Stimulated activated CD4-positive, alpha-beta T cell treated with anti-CD3 and anti-CD28 coated beads, TNF-alpha, amount 100 ng/mL, for 24 hours (primary cell): ENCODE measurements at regions not wholly inside any gene's neighbourhood (a gene's known extent, or its start where the extent isn't known, plus 50 kb on each side); places are given as distances from the start of the nearest gene placed in this dataset.
"Not testable (repeated sequence)": the region's sequence is repeated elsewhere in the genome, so short reads cannot be mapped to it uniquely, and the experiment has no call there.

Experiments used
- DNase-seq, 3 experiments: peaks; one replicate each; pipeline ENCODE4 v3.0.0-alpha.2; 2020; ENCODE audit warnings: low read depth in 3 of 3

DNA sequence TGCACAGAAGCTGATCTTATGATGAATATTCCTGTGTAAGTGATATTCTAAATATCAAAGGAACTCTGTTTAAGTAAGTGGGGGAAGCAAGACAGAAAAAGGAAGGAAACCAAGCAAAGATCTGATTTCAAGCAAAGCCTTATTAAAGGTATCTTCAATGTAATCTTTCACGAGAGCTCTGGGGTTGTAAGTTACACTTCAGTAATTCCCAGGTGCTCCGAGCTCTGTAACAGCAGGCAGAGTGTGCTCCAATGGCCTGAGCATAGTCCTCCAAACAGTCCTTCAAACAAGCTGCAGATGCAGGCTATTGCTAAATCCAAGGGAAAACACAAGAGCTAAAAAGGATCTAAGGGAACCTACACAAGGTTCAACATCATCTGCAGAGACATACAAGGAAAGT, 949.7 kb upstream of the TMPRSS15 start:
- no peak for DNase-seq

DNA sequence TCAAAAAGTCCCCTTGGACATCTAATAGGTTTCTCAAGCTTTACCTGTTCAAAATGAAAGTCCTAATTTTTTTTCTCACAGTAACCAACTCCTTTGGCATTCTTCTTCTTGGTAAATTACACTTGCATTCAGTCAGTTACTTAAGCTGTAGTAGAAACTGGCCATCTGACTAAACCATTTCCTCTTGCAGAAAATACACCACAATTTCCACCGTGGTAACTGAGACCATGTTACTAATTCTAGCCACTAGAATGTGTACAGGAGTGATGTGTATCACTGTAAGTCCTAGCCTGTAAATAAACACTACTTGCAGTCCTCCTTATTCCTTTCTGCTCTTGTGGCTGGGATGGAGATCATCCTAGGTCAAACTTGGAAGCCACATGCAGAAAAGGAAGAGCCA, 965.4 kb upstream of the TMPRSS15 start:
- no peak for DNase-seq

DNA sequence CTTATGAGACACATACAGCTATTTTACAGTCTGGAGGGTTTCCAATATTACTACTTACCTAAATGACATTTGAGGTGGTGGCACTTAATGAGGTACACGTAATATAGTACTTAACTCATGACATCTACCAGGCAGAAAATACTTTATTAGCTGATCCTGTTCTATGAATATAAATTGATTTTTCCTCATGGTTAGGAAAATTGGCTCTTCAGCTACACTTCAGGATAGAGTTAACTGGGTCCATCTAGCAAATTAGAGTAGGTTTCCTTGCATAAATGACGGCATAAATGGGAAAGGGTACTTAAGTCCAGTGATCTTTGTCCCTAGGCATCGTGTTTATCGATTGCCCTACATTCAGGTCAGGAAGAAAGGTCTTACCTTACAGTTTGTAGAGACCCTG, 988.8 kb upstream of the TMPRSS15 start:
- DNase-seq: no peak

DNA sequence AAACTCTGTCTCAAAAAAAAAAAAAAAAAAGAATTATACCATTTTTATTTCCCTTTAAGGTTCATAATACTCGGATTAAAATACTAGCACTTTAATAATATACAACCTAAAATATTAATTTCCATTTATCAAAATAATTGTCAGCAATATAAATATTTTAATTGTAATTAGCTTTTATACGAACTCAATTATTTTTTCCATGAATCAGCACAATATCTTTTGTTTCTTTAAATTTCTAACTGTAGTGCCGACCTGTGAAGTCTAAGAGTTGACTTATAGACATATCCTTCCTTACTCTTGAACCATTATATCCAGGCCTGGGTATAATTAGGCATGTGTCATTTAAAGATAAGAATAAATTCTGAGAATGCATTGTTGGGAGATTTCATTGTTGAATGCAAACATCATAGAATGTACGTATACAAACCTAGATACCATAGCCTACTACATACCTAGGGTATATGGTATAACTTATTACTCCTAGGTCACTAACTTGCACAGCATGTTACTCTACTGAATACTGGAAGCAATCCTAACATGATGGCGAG, 996.7 kb upstream of the TMPRSS15 start:
- no peak for DNase-seq

DNA sequence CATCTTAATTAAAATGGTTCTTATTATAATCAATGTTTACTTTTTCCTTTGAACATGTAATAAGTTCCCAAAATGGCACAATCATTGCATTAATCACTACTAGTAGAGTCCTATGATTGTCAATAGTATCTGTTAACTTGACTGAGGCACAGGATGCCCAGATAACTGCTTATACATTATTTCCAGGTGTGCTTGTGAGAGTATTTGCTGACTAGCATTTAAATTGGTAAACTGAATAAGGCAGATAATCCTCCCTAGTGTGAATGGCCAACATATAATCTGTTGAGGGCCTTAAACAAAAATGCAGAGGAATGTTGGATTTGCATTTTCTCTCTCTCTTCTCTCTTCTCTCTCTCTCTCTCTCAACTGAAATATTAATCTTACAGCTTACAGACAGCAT, 999.3 kb upstream of the TMPRSS15 start:
- DNase-seq: no peak

DNA sequence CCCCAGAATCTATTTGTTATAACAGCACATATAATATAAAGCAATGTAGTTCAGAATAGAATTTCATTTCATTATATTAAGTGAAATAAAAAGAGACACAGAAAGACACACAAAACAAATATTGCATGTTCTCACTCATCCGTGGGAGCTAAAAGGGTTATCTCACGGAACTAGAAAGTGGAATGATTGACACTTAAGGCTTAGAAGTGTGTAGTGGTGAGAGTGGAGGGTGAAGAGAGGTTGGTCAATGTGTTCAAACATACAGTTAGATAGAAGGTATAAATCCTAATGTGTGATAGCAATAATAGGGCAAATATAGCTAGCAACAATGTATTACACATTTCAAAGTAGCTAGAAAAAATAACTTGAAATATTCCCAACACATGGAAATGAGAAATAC, 1001.7 kb upstream of the TMPRSS15 start:
- no peak for DNase-seq

DNA sequence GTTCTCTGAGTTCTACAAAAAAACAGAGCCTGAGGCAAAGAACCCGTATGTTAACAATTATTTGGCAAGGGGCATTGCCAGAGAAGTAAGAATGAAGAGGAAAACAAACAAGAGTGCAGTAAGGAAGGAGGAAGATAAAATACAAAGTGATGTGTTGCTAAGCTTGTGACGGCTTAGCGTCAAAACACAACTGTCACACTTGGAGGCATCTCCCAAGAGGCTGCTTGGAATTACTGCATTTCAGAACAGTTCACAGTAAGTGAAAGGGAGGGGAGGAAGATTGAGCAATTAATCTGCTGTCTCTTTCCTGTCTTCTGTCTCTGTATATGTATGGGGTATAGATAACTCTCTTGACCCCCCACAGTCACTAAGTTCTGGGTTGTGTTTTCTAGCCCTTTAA, 1017.0 kb upstream of the TMPRSS15 start:
- no peak for DNase-seq

DNA sequence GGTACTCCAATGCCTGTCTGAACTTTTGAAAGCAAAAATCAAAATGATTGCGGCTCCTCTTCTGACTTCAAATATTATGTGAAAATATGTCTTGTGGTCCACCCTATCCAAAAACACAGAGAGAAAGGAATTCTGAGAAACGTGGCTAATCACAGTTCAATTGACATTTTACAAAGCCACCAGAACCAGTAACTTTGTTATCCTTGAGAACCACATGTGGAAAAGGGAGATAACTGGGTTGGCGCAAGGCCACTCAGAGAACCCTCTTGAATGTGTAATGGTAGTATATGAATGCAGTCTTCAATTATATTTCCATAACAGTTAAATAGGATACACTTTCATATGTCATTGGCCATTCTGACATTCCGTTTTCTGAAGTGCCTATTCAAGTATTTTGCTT, 1030.0 kb upstream of the TMPRSS15 start:
- no peak for DNase-seq

DNA sequence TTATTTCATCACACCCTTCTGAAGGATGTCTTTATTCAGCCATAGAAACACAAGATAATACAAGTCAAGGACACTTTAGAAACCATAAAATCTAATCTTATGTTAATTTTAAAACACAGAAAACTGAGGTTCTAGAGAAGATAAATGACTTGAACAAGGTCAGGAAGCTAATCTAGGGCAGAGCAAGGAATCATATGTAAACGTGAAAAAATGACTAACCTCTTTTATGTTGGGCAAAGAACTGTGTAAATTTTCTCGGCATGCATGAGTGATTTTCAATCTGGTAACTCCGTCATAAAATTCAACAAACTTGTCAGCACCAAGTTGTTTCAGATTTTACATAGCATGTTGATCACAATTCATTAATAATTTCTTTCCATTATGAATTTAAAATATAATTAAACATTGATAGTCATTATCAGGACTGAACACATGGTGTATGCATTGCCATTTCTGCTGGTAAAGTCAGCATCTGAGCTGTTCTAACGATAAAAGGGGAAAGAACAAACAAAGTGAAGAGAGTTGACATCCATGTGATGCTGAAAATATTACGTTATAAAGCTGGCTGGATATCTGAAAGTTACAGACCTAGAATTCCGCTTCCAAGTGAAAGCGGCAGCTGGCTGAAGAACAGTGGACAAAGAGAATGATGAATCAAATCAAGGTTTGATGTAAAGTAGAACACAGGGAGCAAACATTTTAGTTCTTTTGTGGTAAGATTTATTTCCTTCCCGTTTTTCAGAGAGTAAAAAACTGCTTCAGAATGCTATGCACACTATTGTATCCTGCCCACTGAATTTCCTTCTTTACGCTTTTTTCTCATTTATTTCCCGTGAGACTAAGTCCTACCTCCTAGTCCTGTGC, 1037.4 kb upstream of the TMPRSS15 start:
- DNase-seq: no peak

DNA sequence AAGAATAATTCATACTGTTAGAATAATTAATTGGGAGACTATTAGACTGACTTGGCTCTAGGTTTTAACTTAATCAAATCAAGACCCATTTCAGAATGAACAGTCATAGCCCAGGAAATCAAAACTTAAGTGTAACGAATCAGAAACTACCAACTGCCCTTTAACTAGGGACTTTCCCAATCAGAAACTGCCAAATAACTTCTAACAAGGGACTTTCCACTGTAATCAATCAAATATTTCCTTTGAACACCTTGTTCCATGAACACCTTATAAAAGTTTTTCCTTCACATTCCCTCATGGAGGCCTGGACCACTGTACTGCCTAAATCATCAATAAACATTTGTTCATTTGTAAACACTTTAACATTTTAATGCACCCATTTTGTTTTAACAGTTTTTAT, 1054.7 kb upstream of the TMPRSS15 start:
- no peak for DNase-seq

DNA sequence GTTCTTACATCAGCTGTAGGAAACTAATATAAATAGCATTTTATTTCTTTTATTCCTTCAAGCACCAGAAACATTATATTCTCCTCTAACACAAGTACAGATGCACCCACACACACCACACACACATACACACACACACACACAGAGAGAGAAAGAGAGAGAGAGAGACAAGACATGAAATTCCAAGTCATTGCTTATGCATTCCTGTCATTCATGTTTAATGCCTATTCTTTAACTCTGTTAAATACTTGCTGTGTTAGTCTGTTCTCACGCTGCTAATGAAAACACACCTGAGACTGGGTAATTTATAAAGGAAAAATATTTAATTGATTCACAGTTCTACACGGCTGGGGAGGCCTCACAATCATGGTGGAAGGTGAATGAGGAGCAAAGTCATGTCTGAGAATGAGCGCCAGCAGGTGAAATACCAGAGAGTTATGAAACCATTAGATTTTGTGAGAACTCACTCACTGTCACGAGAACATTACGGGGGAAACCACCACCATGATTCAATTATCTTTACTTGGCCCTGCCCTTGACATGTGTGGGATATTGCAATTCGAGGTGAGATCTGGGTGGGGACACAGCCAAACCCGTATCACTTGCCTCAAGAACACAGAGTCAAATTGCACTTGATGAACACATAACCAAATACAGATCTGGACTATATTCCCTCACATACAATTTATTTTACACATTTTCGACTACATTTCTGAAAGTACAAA, 1058.1 kb upstream of the TMPRSS15 start:
- no peak for DNase-seq

DNA sequence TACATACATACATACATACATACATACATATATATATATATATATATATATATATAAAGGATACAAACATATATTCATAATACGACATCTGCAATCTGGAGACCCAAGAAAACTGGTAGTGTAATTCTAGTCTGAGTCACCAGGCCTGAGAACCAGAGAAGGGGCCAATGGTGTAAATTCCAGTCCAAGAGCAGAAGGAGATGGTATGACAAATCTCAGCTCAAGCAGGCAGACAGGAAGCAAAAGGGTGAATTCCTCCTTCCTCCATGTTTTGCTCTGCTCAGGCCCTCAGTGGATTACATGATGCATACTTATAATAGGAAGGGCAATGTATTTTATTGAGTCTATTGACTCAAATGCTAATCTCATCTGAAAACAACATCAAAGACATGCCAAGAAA, 1060.4 kb upstream of the TMPRSS15 start:
- DNase-seq: no peak

DNA sequence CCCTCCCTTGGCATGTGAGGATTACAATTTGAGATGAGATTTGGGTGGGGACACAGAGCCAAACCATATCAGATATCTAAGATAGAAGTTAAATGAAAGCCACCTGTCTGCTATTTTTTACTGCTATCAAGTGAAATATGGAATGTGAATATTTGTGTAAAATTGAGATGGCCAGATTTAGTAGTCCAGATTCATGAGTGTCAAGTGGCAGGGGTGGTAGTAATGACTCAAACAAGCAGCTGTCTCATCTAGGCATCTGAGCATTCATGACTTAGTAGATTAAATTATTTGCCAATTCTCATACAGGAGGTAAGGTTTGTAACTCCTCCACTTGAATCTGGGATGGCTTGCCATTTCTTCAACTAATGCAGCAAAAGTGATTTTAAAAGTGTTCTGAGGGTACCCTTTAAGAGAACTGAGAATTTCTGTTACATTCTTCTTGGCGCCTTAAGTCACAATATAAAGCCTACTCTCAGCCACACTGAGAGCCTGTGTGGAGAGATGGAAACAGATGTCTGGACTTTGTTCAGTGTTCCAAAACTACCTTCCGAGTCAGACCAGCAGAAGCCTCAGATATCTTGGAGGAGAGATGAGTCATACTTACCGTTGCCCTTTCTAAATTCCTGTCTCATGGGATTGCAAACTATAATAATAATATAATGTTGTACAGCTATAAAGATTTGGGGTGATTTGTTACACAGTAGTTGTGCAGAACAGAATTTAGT, 1065.6 kb upstream of the TMPRSS15 start:
- no peak for DNase-seq

DNA sequence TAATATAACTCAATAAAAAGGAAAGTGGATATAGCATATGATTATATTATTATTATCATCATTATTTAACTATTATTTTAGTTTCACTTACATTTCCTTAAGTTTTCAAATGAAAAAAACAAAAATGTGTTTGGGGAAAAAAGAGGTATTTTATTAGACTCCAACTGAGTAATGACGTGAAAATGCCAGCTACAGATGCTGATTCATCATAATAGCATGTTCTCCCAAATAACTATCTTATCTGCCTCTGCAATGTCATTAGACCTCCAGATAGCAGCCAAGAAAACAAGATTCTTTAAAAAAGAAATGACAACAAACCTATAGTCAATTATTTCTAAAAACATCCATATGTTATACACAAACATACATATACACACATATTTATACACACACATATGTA, 1071.9 kb upstream of the TMPRSS15 start:
- DNase-seq: no peak

DNA sequence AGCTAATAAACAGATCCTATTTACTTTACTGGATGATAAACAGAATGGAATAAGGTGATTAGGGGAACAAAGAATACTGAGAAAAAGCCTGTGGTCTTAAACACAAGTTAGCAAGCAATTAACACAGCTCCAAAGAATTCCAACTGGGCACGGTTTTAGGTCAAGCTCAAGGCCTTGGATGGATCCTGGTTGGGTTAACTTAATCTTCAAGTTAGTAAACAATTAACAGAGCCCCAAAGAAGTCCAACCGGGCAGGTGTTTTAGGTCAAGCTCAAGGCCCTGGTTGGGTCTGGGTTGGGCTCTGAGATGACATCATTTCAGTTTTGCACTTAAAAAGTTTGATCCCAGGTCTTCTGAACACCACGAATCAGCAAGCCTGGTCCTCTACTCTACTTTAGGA, 1086.3 kb upstream of the TMPRSS15 start:
- no peak for DNase-seq

DNA sequence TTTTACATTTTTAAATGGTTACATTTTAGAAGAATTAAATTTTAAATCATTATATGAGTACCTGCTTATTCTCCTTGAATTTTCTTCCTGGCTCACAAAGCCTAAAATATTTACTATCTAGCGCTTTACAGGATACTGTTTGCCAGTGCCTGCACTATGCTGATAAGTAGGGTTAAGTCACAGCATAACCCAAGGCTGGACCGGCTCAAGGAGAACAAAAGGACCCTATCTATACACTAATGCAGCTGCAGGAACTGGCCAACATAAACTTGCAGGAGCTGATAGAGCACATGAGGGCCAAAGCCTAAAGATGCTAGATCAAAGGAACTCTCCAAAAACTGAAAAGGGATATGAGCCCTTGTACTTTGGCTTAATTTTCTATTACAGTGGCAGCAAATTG, 1086.9 kb upstream of the TMPRSS15 start:
- no peak for DNase-seq

DNA sequence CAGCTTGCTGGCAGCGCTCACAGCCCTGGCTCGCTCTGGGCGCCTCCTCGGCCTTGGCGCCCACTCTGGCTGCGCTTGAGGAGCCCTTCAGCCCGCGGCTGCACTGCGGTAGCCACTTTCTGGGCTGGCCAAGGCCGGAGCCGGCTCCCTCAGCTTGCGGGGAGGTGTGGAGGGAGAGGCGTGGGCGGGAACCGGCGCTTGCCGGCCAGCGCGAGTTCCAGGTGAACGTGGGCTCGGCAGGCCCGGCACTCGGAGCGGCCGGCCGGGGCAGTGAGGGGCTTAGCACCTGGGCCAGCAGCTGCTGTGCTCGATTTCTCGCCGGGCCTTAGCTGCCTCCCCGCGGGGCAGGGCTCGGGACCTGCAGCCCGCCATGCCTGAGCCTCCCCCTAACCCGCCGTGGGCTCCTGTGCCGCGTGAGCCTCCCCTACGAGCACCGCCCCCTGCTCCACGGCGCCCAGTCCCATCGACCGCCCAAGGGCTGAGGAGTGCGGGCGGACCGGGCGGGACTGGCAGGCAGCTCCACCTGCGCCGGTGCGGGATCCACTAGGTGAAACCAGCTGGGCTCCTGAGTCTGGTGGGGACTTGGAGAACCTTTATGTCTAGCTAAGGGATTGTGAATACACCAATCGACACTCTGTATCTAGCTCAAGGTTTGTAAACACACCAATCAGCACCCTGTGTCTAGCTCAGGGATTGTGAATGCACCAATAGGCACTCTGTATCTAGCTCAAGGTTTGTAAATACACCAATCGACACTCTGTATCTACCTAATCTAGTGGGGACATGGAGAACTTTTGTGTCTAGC, 1090.1 kb upstream of the TMPRSS15 start:
- not testable (repeated sequence) for DNase-seq

DNA sequence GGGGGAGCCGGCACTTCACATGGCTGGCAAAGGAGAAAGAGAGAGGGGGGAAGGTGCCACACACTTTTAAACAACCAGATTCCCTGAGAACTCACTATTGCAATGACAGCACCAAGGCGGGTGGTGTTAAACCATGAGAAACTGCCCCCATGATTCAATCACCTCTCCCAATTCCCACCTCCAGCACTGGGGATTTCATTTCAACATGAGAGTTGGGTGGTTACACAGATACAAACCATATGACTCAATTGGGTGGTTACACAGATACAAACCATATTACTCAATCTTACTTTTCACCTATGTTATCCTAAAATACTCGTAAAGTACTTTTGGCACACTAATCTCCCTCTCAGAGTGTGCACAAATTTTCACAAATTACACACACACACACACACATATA, 1097.5 kb upstream of the TMPRSS15 start:
- no peak for DNase-seq

DNA sequence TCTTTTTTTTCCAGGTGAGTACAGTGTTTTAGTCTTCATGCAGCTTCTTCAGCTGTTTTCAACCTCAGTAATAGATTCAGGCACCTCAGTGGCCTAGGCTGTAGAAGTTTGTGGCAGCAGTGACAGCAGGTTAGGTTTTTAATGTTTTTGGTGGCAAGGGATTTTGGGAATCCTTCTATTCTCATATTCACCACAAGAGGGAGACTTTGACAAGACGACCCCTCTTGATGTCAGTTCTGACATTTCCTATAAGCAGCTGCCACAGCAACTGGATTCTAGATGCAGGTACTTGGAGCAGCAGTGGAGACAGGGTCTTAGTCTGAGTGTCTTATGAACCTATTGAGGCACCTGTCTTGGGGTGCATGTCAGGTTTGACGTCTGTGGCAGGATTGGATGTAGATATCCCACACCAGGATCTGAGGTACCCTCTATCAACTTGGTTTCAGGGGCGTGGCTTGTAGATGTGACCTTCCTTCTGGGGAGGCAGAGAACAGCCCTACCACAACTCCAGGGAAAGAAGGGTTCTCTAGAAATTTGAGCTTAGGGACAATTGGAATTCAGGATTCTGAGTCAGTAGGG, 1104.2 kb upstream of the TMPRSS15 start:
- no peak for DNase-seq

DNA sequence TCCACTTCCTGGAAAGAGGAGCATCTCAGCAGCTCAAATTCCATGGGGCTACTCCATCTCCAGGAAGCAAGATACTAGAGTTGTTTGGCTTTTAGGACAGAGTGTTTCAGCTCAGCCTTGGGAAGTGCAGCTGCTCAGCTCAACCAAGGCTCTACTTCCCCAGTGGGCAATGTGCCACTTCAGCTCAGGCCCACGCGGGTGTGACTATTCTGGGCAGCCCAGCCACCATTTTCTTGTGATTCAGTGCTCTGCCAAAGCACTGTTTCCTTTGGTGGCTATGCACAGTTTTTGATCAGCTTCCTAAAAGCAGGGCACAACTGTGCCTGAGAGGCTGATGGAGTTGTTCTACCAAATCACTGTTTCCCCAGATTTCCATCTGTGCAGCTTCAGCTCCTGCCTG, 1104.9 kb upstream of the TMPRSS15 start:
- no peak for DNase-seq

DNA sequence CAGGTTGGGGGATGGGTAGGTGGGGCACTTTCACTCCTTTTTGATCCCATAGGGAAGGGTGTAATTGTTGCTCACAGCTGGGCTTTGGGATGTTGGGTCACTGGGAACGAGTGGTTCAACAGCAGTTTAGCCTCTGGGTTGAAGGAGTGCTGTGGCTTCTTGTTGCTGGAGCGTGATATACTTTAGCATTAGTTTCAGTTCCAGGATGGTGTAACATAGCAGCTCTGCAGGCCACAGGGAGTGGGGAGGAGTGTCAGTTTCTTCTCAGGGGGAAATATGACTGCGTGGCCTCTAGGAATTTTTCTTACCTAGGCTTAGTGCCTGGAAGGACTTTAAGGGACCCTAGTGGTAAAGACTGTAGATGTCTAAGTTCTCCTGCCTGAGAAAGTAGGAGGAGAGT, 1105.3 kb upstream of the TMPRSS15 start:
- DNase-seq: no peak
